NOMO-1 treated with DMSO at 0.1 percent for 48 hours (cell line): ENCODE measurements at regions not wholly inside any gene's neighbourhood (a gene's known extent, or its start where the extent isn't known, plus 50 kb on each side); places are given as distances from the start of the nearest gene placed in this dataset.
"Not testable (repeated sequence)": the region's sequence is repeated elsewhere in the genome, so short reads cannot be mapped to it uniquely, and the experiment has no call there.

Source experiments
- DNase-seq: peaks from one replicate; lab custom pipeline; 2025; ENCODE audit not compliant: unreplicated experiment; lab: John Stamatoyannopoulos, UW

GRCh38 chr12:105576261-105576660 is 245.8 kb downstream of the C12orf75 start:
- no peak for DNase-seq

- no peak for DNase-seq
Observed at GRCh38 chr12:105580821-105581352, 250.4 kb downstream of the C12orf75 start.

- DNase-seq, result no peak
Observed at GRCh38 chr12:105581420-105581819, 250.9 kb downstream of the C12orf75 start.

GRCh38 chr12:105585107-105585506 is 254.6 kb downstream of the C12orf75 start:
- DNase-seq, result no peak

GRCh38 chr12:105587237-105587636 is 256.7 kb downstream of the C12orf75 start:
- no peak for DNase-seq

GRCh38 chr12:105588106-105588505 is 257.6 kb downstream of the C12orf75 start:
- DNase-seq, result no peak

GRCh38 chr12:105590571-105590970 is 260.1 kb downstream of the C12orf75 start:
- peak; percentile 36 for DNase-seq

GRCh38 chr12:105595440-105595839 is 264.9 kb downstream of the C12orf75 start:
- no peak for DNase-seq

GRCh38 chr12:105596731-105597130 is 266.2 kb downstream of the C12orf75 start:
- no peak for DNase-seq

- DNase-seq, result no peak
Observed at GRCh38 chr12:105598031-105598430, 267.5 kb downstream of the C12orf75 start.

GRCh38 chr12:105600911-105601545 is 270.5 kb downstream of the C12orf75 start:
- DNase-seq, result no peak

- DNase-seq, result not testable (repeated sequence)
Observed at GRCh38 chr12:105602312-105602711, 271.8 kb downstream of the C12orf75 start.

GRCh38 chr12:105604281-105604680 is 273.8 kb downstream of the C12orf75 start:
- not testable (repeated sequence) for DNase-seq

GRCh38 chr12:105606613-105607012 is 276.1 kb downstream of the C12orf75 start:
- DNase-seq, result not testable (repeated sequence)

GRCh38 chr12:105609001-105609400 is 278.5 kb downstream of the C12orf75 start:
- DNase-seq, result not testable (repeated sequence)

- no peak for DNase-seq
Observed at GRCh38 chr12:105610459-105610858, 280.0 kb downstream of the C12orf75 start.

- no peak for DNase-seq
Observed at GRCh38 chr12:105611340-105611739, 280.8 kb downstream of the C12orf75 start.

GRCh38 chr12:105613269-105613668 is 282.8 kb downstream of the C12orf75 start:
- no peak for DNase-seq

GRCh38 chr12:105613887-105614286 is 283.4 kb downstream of the C12orf75 start:
- DNase-seq, result no peak

GRCh38 chr12:105616971-105617540 is 286.6 kb downstream of the C12orf75 start:
- DNase-seq, result no peak

- no peak for DNase-seq
Observed at GRCh38 chr12:105622220-105622619, 291.7 kb downstream of the C12orf75 start.

GRCh38 chr12:105622846-105623736 is 292.6 kb downstream of the C12orf75 start:
- no peak for DNase-seq
